ENCODE measurements at regions not wholly inside any gene's neighbourhood (a gene's known extent, or its start where the extent isn't known, plus 50 kb on each side); places are given as distances from the start of the nearest gene placed in this dataset.

- Histone ChIP-seq H3K9me3 (no peaks in the 10 kb centered on the region), H3K4me1 (no peaks in the 10 kb centered on the region), H3K27me3 (peaks cover 0 to 4% (median 0%) of the 10 kb centered on the region in 3 donors), H3K4me3 (no peak overlapping the region), H3K36me3 (no peaks in the 10 kb centered on the region), H3K27ac (no peak overlapping the region)
- TF ChIP-seq CTCF (IDR thresholded peaks at IDR 0.05 in 4 of 5, conservative IDR thresholded peaks at IDR 0.05 in 1 of 5): no peak
- TF ChIP-seq POLR2A (IDR thresholded peaks at IDR 0.05): no peak
- ATAC-seq (no peak), DNase-seq (no peak)
- in situ Hi-C loops (cut with MboI; ENCODE audit: low sequenced_read_pairs in 4 of 4): no loop called here
- intact Hi-C loops (cut with DNase I; ENCODE audit: low total_unique reads): no loop called here
These were observed 127.5 kb upstream of the CRHR1 start for GRCh38 chr17:45656527-45657181.

DNA sequence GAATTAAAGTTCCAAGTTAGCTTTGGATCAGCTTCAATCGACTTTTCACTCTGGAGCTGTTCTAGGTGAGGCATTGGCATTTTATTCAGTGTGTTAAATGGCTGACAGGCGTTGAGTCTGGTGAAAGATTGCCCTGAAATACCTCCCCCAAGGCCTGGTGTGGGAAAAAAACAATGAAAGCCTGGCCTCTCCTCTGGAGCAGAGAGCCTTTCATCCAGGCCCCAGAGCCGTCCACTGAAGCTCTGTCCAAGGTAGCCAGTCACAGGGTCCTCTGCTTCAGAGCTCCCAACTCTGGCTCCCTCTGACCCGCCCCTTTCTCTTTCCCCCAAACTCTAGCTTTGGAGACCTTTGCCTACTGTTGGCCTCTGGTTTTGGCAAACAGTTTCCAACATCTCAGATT, 123.6 kb upstream of the CRHR1 start:
- ATAC-seq: no peak
- Histone ChIP-seq H3K36me3 (no peaks in the 10 kb centered on the region), H3K4me1 (no peaks in the 10 kb centered on the region), H3K27ac (no peak overlapping the region), H3K4me3 (no peak overlapping the region), H3K9me3 (no peaks in the 10 kb centered on the region), H3K27me3 (peaks cover 0 to 4% (median 3%) of the 10 kb centered on the region in 3 donors)
- intact Hi-C loops (cut with DNase I; ENCODE audit: low total_unique reads) (no loop called here), in situ Hi-C loops (cut with MboI; ENCODE audit: low sequenced_read_pairs in 4 of 4) (no loop called here)
- TF ChIP-seq CTCF (IDR thresholded peaks at IDR 0.05 in 4 of 5, conservative IDR thresholded peaks at IDR 0.05 in 1 of 5): no peak
- no peak for TF ChIP-seq POLR2A (IDR thresholded peaks at IDR 0.05)
- no peak for DNase-seq

DNA sequence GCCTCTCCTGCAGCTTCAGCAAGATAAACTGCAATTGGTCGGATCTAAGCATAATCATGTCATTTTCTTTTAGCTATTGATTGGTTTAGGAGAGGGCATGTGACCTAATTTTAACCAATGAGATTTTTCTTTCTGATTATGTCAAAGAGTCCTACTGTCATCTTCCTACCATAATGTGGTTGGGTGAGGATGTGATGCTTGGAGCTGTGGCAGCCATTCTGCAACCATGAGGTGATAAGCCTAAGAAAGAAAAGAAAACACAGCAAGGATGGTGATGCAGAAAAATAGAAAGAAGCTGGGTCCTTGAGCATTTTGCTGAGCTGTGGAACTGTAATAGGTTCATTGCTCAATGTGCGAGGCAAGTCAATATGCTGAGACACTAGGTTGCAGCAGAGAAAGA, 121.7 kb upstream of the CRHR1 start:
- no peak for DNase-seq
- no peaks in the 10 kb centered on the region for H3K9me3 ChIP-seq
- H3K4me1 ChIP-seq: no peaks in the 10 kb centered on the region
- TF ChIP-seq CTCF (IDR thresholded peaks at IDR 0.05 in 4 of 5, conservative IDR thresholded peaks at IDR 0.05 in 1 of 5) (no peak), POLR2A (IDR thresholded peaks at IDR 0.05) (no peak)
- in situ Hi-C loops (cut with MboI; ENCODE audit: low sequenced_read_pairs in 4 of 4): no loop called here
- no peak for ATAC-seq
- H3K27ac ChIP-seq: no peak overlapping the region
- intact Hi-C loops (cut with DNase I; ENCODE audit: low total_unique reads): no loop called here
- no peaks in the 10 kb centered on the region for H3K36me3 ChIP-seq
- peaks cover 0 to 4% (median 3%) of the 10 kb centered on the region in 3 donors for H3K27me3 ChIP-seq
- H3K4me3 ChIP-seq: no peak overlapping the region

DNA sequence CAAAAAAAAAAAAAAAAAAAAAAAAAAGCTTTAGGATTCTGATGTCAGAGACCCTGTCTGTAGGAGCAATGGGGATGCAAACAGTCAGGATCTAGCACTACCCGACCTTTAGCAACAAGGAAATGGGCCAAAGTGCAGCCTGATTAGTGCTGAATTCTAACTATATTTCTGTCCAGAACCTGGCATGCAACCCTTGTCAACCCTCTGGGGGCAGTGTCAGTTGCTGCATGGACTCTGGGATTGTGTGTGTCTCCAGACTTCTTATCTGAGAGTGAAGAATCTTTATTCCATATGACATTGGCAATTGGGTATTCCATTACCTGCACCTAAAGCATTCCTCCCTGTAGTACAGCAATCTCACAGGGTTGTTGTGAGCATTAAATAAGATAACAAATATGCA, 120.3 kb upstream of the CRHR1 start:
- intact Hi-C loops (cut with DNase I; ENCODE audit: low total_unique reads): no loop called here
- H3K36me3 ChIP-seq: no peaks in the 10 kb centered on the region
- no peak overlapping the region for H3K4me3 ChIP-seq
- peaks cover 0 to 4% (median 3%) of the 10 kb centered on the region in 3 donors for H3K27me3 ChIP-seq
- ATAC-seq (no peak), DNase-seq (no peak)
- no peaks in the 10 kb centered on the region for H3K9me3 ChIP-seq
- in situ Hi-C loops (cut with MboI; ENCODE audit: low sequenced_read_pairs in 4 of 4): no loop called here
- H3K4me1 ChIP-seq: no peaks in the 10 kb centered on the region
- TF ChIP-seq POLR2A (IDR thresholded peaks at IDR 0.05) (no peak), CTCF (IDR thresholded peaks at IDR 0.05 in 4 of 5, conservative IDR thresholded peaks at IDR 0.05 in 1 of 5) (no peak)
- no peak overlapping the region for H3K27ac ChIP-seq

- Histone ChIP-seq H3K9me3 (no peaks in the 10 kb centered on the region), H3K27ac (no peak overlapping the region), H3K36me3 (no peaks in the 10 kb centered on the region), H3K4me3 (no peak overlapping the region), H3K4me1 (no peaks in the 10 kb centered on the region), H3K27me3 (peaks cover 0 to 4% (median 3%) of the 10 kb centered on the region in 3 donors)
- no peak for DNase-seq
- in situ Hi-C loops (cut with MboI; ENCODE audit: low sequenced_read_pairs in 4 of 4): no loop called here
- ATAC-seq: no peak
- intact Hi-C loops (cut with DNase I; ENCODE audit: low total_unique reads): no loop called here
- no peak for TF ChIP-seq CTCF (IDR thresholded peaks at IDR 0.05 in 4 of 5, conservative IDR thresholded peaks at IDR 0.05 in 1 of 5)
- no peak for TF ChIP-seq POLR2A (IDR thresholded peaks at IDR 0.05)
These were observed 119.2 kb upstream of the CRHR1 start for GRCh38 chr17:45664921-45665320.
